Loucy (cell line): ENCODE measurements at regions not wholly inside any gene's neighbourhood (a gene's known extent, or its start where the extent isn't known, plus 50 kb on each side); places are given as distances from the start of the nearest gene placed in this dataset.

ENCODE experiments used
- H2AFZ ChIP-seq: fragments of 200-600 bp; sonication (generic); 2 replicates; pipeline ENCODE4 v1.6.0; 2016; ENCODE audit warnings: antibody characterized with exemption, mild to moderate bottlenecking, low read length, moderate library complexity
- H3F3A ChIP-seq: fragments of 200-600 bp; 2 replicates; pipeline ENCODE4 v1.6.0; 2016; ENCODE audit warnings: antibody characterized with exemption, low read depth, mild to moderate bottlenecking
- H3K27me3 ChIP-seq: fragments of 200-600 bp; sonication (generic); 2 replicates; pipeline ENCODE4 v1.6.1; 2014; ENCODE audit warnings: low read length, mild to moderate bottlenecking; ENCODE audit not compliant: insufficient read depth, poor library complexity, severe bottlenecking
- H3K36me3 ChIP-seq: fragments of 200-600 bp; sonication (generic); 2 replicates; pipeline ENCODE4 v1.6.1; 2016; ENCODE audit warnings: low read length; ENCODE audit not compliant: insufficient read depth
- H3K4me1 ChIP-seq: fragments of 200-600 bp; sonication (generic); 2 replicates; pipeline ENCODE4 v1.5.1; 2014; ENCODE audit warnings: low read length, mild to moderate bottlenecking; ENCODE audit not compliant: insufficient read depth, poor library complexity, severe bottlenecking
- H3K4me2 ChIP-seq: fragments of 200-600 bp; sonication (generic); 2 replicates; pipeline ENCODE4 v1.6.0; 2014; ENCODE audit warnings: antibody characterized with exemption, low read length, low read depth, mild to moderate bottlenecking; ENCODE audit not compliant: poor library complexity, severe bottlenecking
- H3K4me3 ChIP-seq: fragments of 200-600 bp; sonication (generic); 2 replicates; pipeline ENCODE4 v1.5.1; 2014; ENCODE audit warnings: low read length, mild to moderate bottlenecking, mixed read lengths; ENCODE audit not compliant: poor library complexity, severe bottlenecking
- H3K79me2 ChIP-seq: fragments of 200-600 bp; sonication (generic); 2 replicates; pipeline ENCODE4 v1.6.1; 2014; ENCODE audit warnings: low read length; ENCODE audit not compliant: insufficient read depth
- H3K9ac ChIP-seq: fragments of 200-600 bp; sonication (generic); 2 replicates; pipeline ENCODE4 v1.6.0; 2014; ENCODE audit warnings: mild to moderate bottlenecking, low read depth, low read length, moderate library complexity; ENCODE audit not compliant: poor library complexity, severe bottlenecking
- H3K9me2 ChIP-seq: fragments of 200-600 bp; sonication (generic); replicated peaks from 2 replicates; pipeline ENCODE4 v1.6.1; 2016; ENCODE audit warnings: low read depth, low read length, mixed read lengths
- H3K9me3 ChIP-seq: fragments of 200-600 bp; sonication (generic); 2 replicates; pipeline ENCODE4 v1.6.1; 2014; ENCODE audit warnings: mild to moderate bottlenecking, antibody characterized with exemption, low read length, low read depth; ENCODE audit not compliant: insufficient read depth
- H4K20me1 ChIP-seq: fragments of 200-600 bp; sonication (generic); 2 replicates; pipeline ENCODE4 v1.6.0; 2014; ENCODE audit warnings: antibody characterized with exemption, low read length, mild to moderate bottlenecking; ENCODE audit not compliant: insufficient read depth, poor library complexity, severe bottlenecking
- EZH2phosphoT487 ChIP-seq: fragments of 200-600 bp; IDR thresholded peaks from 2 replicates; pipeline ENCODE4 v1.6.1; 2018; ENCODE audit warnings: antibody characterized with exemption, mild to moderate bottlenecking, moderate library complexity, borderline replicate concordance
- TF ChIP-seq, protein P1 (sequence below): fragments of 200-600 bp; sonication (generic); conservative IDR thresholded peaks from 2 replicates; pipeline ENCODE4 v1.5.1; 2014; ENCODE audit warnings: mild to moderate bottlenecking, antibody characterized with exemption, low read length

DNA sequence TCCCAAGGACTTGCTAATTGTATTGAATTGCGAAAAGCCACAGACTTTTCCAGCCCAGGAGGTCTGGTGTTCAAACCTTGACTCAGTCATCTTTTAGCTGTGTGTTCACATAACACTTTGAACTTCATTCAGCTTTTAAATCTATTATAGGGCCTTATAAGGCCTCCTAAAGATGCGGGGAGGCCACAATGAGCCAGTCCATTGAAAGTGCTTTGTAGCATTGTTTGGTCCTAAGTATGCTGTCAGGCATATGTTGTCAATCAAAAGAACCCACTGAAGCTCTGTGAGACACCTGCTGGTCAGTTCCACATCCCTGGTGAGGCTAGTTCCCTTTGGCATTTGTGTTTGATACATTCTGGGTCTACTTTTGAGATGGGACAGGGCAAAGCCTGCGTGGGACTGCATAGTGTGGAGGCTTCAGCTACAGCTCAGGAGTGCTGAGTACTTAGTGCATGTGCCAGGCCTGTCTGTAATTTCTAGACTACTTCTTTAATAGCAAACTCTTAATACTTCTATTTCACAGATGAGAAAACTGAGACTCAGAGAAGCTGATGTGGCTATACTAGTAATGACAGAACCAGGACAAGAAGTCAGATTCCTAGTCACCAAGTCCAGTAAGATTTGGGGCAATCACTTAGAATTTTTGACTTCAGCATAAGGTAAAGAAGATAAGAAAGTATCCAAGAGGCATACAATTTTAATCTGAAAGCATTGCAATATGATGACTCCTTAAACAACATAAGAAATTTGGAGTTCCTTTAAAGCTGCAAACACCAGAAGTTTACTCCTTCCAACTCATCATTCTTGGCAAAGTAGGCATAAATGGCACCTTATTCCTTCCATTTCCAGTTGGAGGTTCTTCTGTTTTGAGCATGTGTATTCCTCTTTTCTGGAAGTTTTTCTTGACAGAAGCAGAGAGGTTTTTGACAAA is 213.0 kb downstream of the PDCD6IP start:
- Histone ChIP-seq H2AFZ (peak overlapping the region; percentile 39; the same call in 1 of the 2 replicates), H3K36me3 (no peaks in the 10 kb centered on the region), H3K4me1 (peaks cover 71% of the 10 kb centered on the region), H3K9me2 (no peaks in the 10 kb centered on the region), H3K27me3 (no peaks in the 10 kb centered on the region), H3F3A (peaks cover 11% of the 10 kb centered on the region), H4K20me1 (no peaks in the 10 kb centered on the region), H3K4me3 (no peak overlapping the region), H3K79me2 (no peaks in the 10 kb centered on the region), H3K9me3 (no peaks in the 10 kb centered on the region), H3K4me2 (no peak overlapping the region), H3K9ac (peak overlapping the region; percentile 27)
- TF ChIP-seq, protein P1, sequence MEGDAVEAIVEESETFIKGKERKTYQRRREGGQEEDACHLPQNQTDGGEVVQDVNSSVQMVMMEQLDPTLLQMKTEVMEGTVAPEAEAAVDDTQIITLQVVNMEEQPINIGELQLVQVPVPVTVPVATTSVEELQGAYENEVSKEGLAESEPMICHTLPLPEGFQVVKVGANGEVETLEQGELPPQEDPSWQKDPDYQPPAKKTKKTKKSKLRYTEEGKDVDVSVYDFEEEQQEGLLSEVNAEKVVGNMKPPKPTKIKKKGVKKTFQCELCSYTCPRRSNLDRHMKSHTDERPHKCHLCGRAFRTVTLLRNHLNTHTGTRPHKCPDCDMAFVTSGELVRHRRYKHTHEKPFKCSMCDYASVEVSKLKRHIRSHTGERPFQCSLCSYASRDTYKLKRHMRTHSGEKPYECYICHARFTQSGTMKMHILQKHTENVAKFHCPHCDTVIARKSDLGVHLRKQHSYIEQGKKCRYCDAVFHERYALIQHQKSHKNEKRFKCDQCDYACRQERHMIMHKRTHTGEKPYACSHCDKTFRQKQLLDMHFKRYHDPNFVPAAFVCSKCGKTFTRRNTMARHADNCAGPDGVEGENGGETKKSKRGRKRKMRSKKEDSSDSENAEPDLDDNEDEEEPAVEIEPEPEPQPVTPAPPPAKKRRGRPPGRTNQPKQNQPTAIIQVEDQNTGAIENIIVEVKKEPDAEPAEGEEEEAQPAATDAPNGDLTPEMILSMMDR = peak; percentile 58
- no peak for TF ChIP-seq EZH2phosphoT487

DNA sequence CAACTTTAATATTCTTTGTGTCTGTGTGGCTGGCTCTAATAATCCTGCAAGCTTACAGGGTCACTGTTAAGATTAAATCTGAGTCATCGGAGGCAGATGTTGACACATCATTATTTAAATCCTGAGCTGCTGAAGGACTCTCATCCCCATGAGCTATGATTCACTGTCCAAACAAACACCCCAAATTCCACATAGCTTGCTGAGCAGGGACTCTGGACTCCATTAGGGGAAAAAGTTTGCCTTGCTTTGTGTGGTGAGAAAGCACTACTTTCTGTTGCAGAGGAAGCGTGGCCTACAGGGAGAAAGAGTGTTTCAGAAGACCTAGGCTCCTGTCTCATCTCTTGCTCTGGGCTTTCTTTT is 213.7 kb downstream of the PDCD6IP start:
- TF ChIP-seq, protein P1 = no peak
- no peak for TF ChIP-seq EZH2phosphoT487
- H3K4me3 ChIP-seq = no peak overlapping the region
- no peaks in the 10 kb centered on the region for H3K9me2 ChIP-seq
- no peak overlapping the region for H3K4me2 ChIP-seq
- no peaks in the 10 kb centered on the region for H3K9me3 ChIP-seq
- H2AFZ ChIP-seq = peak overlapping the region; percentile 39; the same call in 1 of the 2 replicates
- no peaks in the 10 kb centered on the region for H4K20me1 ChIP-seq
- H3K9ac ChIP-seq = peak overlapping the region; percentile 27
- no peaks in the 10 kb centered on the region for H3K36me3 ChIP-seq
- no peaks in the 10 kb centered on the region for H3K79me2 ChIP-seq
- peaks cover 17% of the 10 kb centered on the region for H3F3A ChIP-seq
- H3K4me1 ChIP-seq = peaks cover 75% of the 10 kb centered on the region
- no peaks in the 10 kb centered on the region for H3K27me3 ChIP-seq

DNA sequence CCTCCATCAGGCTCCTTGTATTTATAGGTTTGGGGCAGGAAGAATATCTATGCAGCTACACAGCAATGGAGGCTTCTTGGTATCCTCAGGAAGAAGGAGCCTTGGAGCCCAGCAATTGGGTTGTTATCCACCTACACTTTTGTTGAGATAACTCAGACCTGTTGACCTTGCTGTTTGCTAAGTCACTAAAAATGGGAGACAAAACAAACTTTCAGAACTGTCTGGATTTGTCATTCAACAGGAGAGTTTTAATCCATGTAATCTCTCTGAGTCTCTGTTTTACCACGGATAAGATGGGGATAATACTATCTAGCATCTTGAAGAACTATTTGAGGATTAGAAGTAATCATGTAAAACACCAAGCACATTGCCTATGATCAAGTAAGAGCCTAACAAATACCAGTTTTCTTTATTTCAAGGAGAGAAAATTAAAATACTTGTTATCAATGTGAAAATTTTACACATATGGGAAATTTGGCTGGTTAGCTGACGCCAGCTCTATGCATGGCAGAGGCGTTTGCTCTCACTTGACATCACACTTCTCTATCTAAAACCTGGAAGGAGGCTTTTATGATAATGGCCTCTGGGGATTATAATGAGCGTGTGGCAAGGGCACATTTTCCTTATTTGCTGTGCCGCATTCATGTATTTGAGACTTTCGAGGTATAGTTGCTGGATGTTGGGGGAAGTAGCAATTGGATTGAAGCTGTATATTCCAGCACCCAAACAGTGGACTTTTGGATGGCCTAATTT is 215.6 kb downstream of the PDCD6IP start:
- Histone ChIP-seq H3K9ac (no peak overlapping the region), H3F3A (peaks cover 19% of the 10 kb centered on the region), H3K4me2 (no peak overlapping the region), H4K20me1 (no peaks in the 10 kb centered on the region), H3K4me1 (peaks cover 76% of the 10 kb centered on the region), H3K36me3 (no peaks in the 10 kb centered on the region), H3K9me2 (no peaks in the 10 kb centered on the region), H3K9me3 (no peaks in the 10 kb centered on the region), H3K4me3 (no peak overlapping the region), H3K27me3 (no peaks in the 10 kb centered on the region), H3K79me2 (no peaks in the 10 kb centered on the region), H2AFZ (no peak overlapping the region)
- TF ChIP-seq, protein P1 = no peak
- no peak for TF ChIP-seq EZH2phosphoT487
